ENCODE measurements at regions not wholly inside any gene's neighbourhood (a gene's known extent, or its start where the extent isn't known, plus 50 kb on each side); places are given as distances from the start of the nearest gene placed in this dataset.
A peak's percentile ranks its signal among the peaks of the same experiment; 100 is the strongest.

GRCh38 chr7:12456506-12456905 lies 52.8 kb upstream of the VWDE start:
- peak; percentile 77 for DNase-seq (ENCODE audit: low read depth)

DNA sequence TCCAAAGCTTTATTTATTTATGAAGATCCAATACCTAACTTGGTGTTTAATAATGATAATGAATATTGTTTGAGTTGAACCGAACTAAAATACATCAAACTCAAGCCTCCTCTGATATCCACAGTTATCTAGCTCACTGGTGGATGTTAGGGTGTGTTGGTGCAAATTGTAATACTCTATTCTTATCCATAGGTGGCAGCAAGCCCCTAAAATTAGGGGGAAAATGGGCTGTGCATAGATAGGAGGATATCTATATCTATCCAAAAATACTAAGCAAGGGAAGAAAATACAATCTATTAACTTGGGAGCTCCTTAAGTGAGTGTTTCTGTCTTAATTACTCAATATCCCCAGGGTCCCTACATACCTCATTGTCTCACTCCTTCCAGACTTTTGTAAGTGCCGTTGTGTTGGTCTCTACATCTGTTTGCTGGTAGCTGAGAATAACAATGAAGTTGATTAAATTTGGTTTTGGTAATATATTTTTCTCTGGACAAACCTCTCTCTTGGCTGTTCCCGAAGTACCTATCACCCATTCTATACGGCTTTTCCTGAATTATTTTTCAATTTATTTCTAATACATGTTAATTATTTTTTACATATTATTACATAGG lies 55.0 kb upstream of the VWDE start:
- DNase-seq (ENCODE audit: low read depth), result peak; percentile 38

- no peak for DNase-seq (ENCODE audit: low read depth)
Observed at GRCh38 chr7:12467837-12468236, 64.2 kb upstream of the VWDE start.

DNA sequence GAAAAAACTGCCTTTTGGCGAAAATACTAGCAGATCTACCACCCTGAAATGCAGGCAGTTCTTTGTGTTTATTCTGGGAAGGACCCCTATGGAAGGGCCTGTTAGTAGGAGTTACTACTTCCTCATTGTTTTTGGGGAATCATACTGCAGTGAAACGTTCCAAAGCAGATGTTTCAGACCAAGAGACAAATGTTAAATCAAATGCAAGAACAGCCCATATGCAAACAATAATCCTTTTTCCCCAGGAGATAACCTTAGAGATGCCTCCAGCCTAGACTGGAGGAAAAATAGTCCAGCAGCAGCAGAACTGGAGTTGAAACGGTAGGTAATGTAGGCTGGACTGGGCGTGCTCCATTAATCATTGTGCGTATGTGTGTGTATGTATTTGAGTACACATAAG lies 65.9 kb upstream of the VWDE start:
- DNase-seq (ENCODE audit: low read depth), result no peak

DNA sequence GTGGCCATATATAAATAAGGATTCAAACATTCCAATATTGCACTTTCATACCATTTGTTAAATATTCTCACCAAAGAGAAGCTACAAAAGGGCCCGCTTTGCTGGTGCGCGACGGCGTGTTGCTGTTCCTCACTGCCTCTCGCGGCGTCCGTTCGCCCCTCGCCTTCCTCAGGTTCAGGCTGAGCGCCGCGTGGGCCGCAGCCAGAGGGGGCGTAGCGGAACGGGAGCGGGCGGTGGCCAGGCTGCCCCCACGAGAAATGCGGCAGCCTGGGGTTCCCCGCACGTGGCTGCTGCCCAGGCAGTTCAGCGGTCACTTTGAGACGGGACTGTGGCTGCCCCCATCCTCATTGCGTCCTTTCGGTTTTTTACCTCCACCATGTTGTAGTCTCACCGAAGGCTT lies 67.3 kb upstream of the VWDE start:
- no peak for DNase-seq (ENCODE audit: low read depth)

GRCh38 chr7:12474035-12474434 lies 70.4 kb upstream of the VWDE start:
- no peak for DNase-seq (ENCODE audit: low read depth)

DNA sequence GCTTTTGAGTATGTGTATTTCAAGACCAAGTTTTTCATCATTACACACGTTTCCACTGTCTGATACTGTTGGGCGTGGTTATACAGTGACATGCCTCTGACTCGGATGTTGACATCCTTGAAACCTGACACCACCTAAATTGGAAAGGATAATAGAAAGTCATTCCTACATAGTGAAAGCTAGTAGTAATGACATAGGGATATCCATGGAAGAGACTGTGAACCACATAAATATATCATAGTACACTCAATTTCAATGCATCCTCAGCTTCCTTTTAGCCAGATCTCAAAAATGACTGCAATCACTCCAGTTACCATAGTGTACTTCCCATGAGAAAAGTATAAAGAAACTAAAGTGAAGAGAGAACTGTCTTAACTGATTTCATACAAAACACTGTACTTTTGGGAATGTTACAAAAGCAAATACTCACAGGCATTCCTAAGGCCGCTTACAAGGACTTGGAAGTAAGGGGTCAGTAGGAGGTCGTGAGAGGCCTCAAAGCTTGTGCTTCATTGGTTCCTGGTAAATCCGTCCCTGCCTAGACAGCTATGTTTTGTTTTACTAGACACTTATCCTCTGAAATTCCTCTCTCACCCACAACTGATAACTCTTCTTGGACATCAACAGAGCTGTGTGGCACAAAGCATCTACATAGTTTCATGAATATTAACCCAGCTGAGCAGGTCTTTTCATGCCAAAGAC lies 71.8 kb upstream of the VWDE start:
- peak; percentile 44 for DNase-seq (ENCODE audit: low read depth)

GRCh38 chr7:12477620-12478019 lies 74.0 kb upstream of the VWDE start:
- DNase-seq (ENCODE audit: low read depth), result no peak

- no peak for DNase-seq (ENCODE audit: low read depth)
Observed at GRCh38 chr7:12481722-12482121, 78.1 kb upstream of the VWDE start.

- DNase-seq (ENCODE audit: low read depth), result no peak
Observed at GRCh38 chr7:12485845-12486244, 82.2 kb upstream of the VWDE start.

DNA sequence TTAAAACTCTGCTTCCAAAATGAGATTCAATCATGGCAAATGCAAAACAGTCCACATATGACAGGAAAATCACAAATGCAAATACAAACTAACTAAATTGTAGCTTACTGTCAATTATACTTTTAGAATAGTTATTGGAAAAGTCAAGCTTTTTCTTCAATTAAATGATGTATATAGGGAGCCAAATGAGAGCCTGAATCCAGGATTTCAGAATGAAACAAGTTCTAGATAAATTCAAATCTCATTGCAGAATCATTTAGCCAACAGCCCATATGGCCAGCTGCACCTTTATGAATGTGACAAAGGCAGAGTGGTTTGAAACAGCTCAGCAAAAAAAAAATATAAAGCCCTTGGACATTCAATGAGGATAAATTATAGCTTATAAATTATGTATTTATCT lies 82.2 kb upstream of the SCIN start:
- no peak for DNase-seq (ENCODE audit: low read depth)

DNA sequence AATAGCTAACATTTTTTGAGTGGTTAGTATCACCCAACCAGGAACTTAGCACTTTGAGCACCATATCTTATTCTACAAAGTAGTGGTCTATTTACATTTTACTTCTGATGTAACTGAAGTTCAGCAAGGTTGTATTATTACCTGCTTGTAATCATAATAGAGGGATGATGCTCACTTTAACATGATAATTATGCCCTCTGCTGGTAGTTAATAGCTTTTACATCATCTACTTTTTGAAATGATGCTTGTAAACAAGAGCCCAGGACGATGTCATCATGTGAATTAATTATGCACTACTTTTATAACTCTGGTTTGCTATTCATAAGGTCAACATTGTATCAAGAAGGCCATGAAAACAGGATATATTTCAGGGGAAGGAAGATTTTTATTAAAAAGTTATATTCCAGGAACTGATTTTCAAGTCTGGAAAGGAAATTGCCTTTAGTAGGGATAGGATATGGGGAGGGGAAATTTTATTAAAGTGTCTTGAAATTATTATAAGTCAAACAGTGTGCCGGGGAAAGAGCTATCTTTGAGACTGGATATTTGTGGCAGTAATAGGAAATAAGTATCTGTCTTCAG lies 80.3 kb upstream of the SCIN start:
- DNase-seq (ENCODE audit: low read depth), result peak; percentile 65

- no peak for DNase-seq (ENCODE audit: low read depth)
Observed at GRCh38 chr7:12490940-12491339, 79.6 kb upstream of the SCIN start.

GRCh38 chr7:12491526-12491925 lies 79.0 kb upstream of the SCIN start:
- no peak for DNase-seq (ENCODE audit: low read depth)

GRCh38 chr7:12493407-12493806 lies 77.1 kb upstream of the SCIN start:
- DNase-seq (ENCODE audit: low read depth), result no peak

- DNase-seq (ENCODE audit: low read depth), result peak; percentile 52
Observed at GRCh38 chr7:12493863-12494686, 76.4 kb upstream of the SCIN start.

- DNase-seq (ENCODE audit: low read depth), result no peak
Observed at GRCh38 chr7:12494687-12495024, 75.9 kb upstream of the SCIN start.

GRCh38 chr7:12496901-12497674 lies 73.4 kb upstream of the SCIN start:
- DNase-seq (ENCODE audit: low read depth), result peak; percentile 59

DNA sequence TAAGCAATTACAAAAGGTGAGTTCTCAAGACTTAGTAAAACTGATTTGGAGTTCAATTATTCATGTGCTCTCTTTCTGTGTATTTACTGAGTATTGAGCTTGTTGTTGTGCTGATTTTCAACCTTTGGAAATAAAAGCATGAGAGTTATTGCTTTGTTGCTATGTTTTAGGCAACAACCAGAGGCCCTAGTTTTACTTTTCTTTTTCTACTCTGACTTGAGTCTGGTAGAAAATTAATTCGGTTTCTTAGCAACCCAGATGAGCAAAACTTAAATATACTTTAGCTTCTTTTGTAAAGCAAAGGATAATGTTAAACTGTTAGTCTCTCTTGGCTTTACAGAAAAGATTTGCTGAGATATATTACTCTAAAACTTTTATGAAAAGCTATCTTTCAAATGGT lies 66.4 kb upstream of the SCIN start:
- DNase-seq (ENCODE audit: low read depth), result peak; percentile 75

DNA sequence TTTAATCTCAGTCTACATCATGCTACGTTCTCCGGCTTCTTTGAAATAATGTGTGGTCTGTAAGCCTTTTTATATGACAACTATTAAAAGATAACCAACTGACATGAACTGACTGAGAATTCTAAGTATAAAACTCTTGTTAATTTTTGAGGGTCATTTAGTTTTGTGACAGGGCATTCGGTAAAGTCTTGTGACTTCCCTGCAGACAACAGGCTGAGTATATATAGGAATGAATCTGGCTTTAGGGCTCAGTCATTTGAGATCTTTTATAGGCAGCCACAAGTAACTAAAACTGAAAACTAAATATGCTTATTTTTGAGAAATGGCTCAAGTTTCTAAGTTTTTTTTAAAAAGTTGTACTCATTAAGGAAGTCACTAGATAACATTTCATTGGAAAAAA lies 62.5 kb upstream of the SCIN start:
- no peak for DNase-seq (ENCODE audit: low read depth)

GRCh38 chr7:12508554-12508953 lies 62.0 kb upstream of the SCIN start:
- DNase-seq (ENCODE audit: low read depth), result no peak

- no peak for DNase-seq (ENCODE audit: low read depth)
Observed at GRCh38 chr7:12517451-12517850, 53.1 kb upstream of the SCIN start.
